Tibial nerve (tissue), 4 donors: ENCODE measurements at regions not wholly inside any gene's neighbourhood (a gene's known extent, or its start where the extent isn't known, plus 50 kb on each side); places are given as distances from the start of the nearest gene placed in this dataset.
A peak's percentile ranks its signal among the peaks of the same experiment; 100 is the strongest.

Experiments
- DNase-seq, 2 donors: peaks; one replicate each; pipeline ENCODE4 v3.0.0-alpha.2; 2019; ENCODE audit warnings: low spot score in 2 of 2
- H3K27ac ChIP-seq, 4 donors: fragments of 200-600 bp; sonication (generic) in 3 of 4; one replicate each; pipeline ENCODE4 v1.5.1; 2017 to 2019; ENCODE audit warnings: mild to moderate bottlenecking in 1 of 4
- H3K27me3 ChIP-seq, 2 donors: fragments of 200-600 bp; sonication (generic) in 1 of 2; one replicate each; pipeline versions ENCODE4 v1.5.1 to v1.6.0; 2017 to 2019
- H3K36me3 ChIP-seq, 3 donors: fragments of 200-600 bp; sonication (generic); one replicate each; pipeline ENCODE4 v1.5.1; 2018 to 2019
- H3K4me1 ChIP-seq, 4 donors: fragments of 200-600 bp; sonication (generic) in 3 of 4; one replicate each; pipeline ENCODE4 v1.5.1; 2017 to 2019
- H3K4me3 ChIP-seq, 4 donors: fragments of 200-600 bp; sonication (generic) in 3 of 4; one replicate each; pipeline ENCODE4 v1.5.1; 2017 to 2019; ENCODE audit warnings: mild to moderate bottlenecking in 1 of 4, moderate library complexity in 1 of 4
- H3K9me3 ChIP-seq, 4 donors: fragments of 200-600 bp; sonication (generic) in 3 of 4; one replicate each; pipeline ENCODE4 v1.5.1; 2017 to 2019
- CTCF ChIP-seq, 5 experiments: fragments of 200-600 bp in 3 of 5; fragments of 450-650 bp in 2 of 5; sonication (generic) in 3 of 5; IDR thresholded peaks; one replicate each; pipeline ENCODE4 v1.5.1; 2016 to 2019; ENCODE audit warnings: antibody characterized with exemption in 5 of 5, mild to moderate bottlenecking in 3 of 5, moderate library complexity in 2 of 5
- EP300 ChIP-seq, 2 donors: sonication (generic); formaldehyde crosslinking; IDR thresholded peaks; one replicate each; pipeline ENCODE4 v1.6.1; 2017; ENCODE audit warnings: antibody characterized with exemption in 2 of 2, mild to moderate bottlenecking in 1 of 2
- POLR2A ChIP-seq, 2 donors: fragments of 450-650 bp; IDR thresholded peaks; one replicate each; pipeline ENCODE4 v1.6.1; 2017; ENCODE audit warnings: antibody characterized with exemption in 2 of 2, mild to moderate bottlenecking in 2 of 2, moderate library complexity in 2 of 2
- WGBS, 2 donors: methylation state at CpG; one replicate each; pipeline ENCODE4 v1.1.5; 2018; 5-methylcytosine and 5-hydroxymethylcytosine counted together

DNA sequence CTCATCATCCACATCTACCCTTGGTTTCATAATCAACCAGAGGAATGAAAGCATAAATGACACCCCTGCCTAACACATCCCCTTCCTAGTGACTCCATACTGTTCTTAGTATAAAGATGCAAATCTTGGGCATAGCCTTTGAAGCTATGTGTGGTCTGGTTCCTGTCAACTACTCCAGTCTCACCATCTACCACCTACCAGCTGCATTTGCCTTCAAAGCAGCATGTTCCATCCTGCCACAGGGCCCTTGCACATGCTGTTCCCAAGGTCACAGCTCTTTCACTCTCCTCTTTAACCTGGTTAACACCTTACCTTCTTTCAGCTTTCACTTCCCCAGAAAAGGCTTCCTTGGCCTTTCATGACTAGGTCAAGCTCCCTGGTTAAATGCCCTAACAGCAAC is 62.3 kb upstream of the ARHGEF3 start:
- peaks cover 0 to 15% (median 7%) of the 10 kb centered on the region in 4 donors for H3K4me1 ChIP-seq
- H3K9me3 ChIP-seq, result no peaks in the 10 kb centered on the region
- H3K36me3 ChIP-seq, result no peaks in the 10 kb centered on the region
- TF ChIP-seq EP300 (IDR thresholded peaks at IDR 0.05) (no peak), CTCF (IDR thresholded peaks at IDR 0.05) (no peak), POLR2A (IDR thresholded peaks at IDR 0.05) (no peak)
- H3K27ac ChIP-seq, result no peak overlapping the region
- H3K27me3 ChIP-seq, result no peaks in the 10 kb centered on the region
- H3K4me3 ChIP-seq, result no peak overlapping the region
- no peak for DNase-seq

DNA sequence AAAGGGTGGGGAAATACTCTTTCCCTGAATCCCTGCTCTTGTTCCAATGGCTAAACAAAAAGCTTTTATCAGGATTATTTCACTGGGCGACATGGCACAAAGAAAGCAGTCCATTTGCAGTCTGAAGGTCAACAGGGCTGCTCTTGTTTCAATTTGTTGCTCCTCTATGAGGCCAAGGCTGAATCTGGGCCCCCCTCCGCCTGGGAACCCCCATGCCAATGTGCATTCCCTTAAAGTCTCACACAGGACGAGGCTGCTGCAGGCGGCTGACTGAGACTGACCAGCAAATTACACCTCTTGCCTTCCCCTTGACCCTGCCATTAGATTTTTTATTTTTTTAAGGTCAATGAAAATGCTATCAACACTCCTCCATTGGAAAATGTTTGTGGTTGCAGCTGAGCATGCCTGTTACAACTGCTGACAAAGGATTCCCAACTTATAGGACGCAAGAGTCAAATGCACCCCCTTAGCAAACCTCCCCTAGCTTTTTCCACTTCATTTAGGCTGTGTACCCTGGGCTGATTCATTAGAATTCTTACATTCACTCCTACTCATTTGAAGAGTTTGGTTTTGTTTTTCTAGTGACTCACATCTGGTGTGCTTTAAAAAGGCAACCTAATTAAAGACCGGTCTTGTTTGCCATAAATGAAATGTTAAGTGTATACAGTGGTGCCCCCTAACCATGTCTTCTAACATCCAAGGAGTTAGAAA is 60.8 kb upstream of the ARHGEF3 start:
- no peaks in the 10 kb centered on the region for H3K27me3 ChIP-seq
- peak overlapping the region in 1 of 4 donors; percentile 25 for H3K27ac ChIP-seq
- WGBS, 2 donors, result 24 to 28% methylated on average over 6 of the region's 6 CpGs
- no peak for DNase-seq
- H3K9me3 ChIP-seq, result no peaks in the 10 kb centered on the region
- H3K4me3 ChIP-seq, result no peak overlapping the region
- H3K36me3 ChIP-seq, result no peaks in the 10 kb centered on the region
- peaks cover 0 to 15% (median 7%) of the 10 kb centered on the region in 4 donors for H3K4me1 ChIP-seq
- TF ChIP-seq POLR2A (IDR thresholded peaks at IDR 0.05) (no peak), EP300 (IDR thresholded peaks at IDR 0.05) (no peak), CTCF (IDR thresholded peaks at IDR 0.05) (no peak)

DNA sequence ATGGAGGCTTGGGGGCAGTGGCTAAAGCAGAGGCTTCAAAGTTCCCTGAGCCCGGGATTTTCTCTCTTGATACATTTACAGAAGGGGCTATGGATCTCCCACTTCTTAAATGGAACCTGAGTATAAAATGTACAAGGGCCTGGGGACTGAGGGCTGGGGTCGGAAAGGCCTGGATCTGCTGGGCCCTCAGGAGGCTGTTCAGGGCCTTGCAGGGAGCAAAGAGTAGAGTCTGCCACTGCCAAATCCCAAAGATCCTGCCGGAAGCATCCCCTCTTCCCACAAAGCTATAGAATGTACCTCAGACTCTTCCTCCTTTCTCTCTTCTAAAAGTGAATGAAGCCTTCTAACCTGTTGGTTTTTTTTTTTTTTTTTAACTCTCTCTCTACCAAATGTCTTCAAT is 59.8 kb upstream of the ARHGEF3 start:
- no peak overlapping the region for H3K27ac ChIP-seq
- no peak for DNase-seq
- no peak overlapping the region for H3K4me3 ChIP-seq
- H3K4me1 ChIP-seq, result peaks cover 0 to 18% (median 7%) of the 10 kb centered on the region in 4 donors
- no peaks in the 10 kb centered on the region for H3K9me3 ChIP-seq
- H3K36me3 ChIP-seq, result no peaks in the 10 kb centered on the region
- 89 to 96% methylated on average over 3 of the region's 3 CpGs for WGBS, 2 donors
- no peak for TF ChIP-seq CTCF (IDR thresholded peaks at IDR 0.05)
- TF ChIP-seq EP300 (IDR thresholded peaks at IDR 0.05), result no peak
- TF ChIP-seq POLR2A (IDR thresholded peaks at IDR 0.05), result no peak
- H3K27me3 ChIP-seq, result no peaks in the 10 kb centered on the region

DNA sequence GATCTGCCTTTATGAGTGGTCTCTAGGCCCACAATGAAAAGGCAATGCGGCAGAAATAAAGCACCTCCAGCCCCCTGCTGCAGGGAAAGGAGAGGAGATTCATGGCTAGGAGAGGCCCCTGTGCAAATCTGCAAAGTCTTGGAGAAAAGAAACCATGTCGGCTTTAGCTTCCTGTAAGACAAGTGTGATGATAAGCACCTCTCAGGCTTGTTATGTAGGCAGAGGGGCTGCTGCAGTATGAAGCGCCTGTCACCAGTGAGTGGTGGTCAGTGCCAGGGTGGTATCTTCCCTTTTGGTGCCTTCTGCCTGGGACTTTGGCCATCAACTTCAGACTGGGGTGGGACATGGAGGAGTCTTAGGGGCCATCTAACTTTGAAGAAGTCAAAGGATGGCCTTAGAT is 59.2 kb upstream of the ARHGEF3 start:
- H3K4me1 ChIP-seq, result peaks cover 0 to 24% (median 7%) of the 10 kb centered on the region in 4 donors
- no peak for DNase-seq
- H3K4me3 ChIP-seq, result no peak overlapping the region
- no peak overlapping the region for H3K27ac ChIP-seq
- TF ChIP-seq CTCF (IDR thresholded peaks at IDR 0.05), result no peak
- no peaks in the 10 kb centered on the region for H3K36me3 ChIP-seq
- WGBS, 2 donors, result 90 to 98% methylated on average over 3 of the region's 3 CpGs
- H3K9me3 ChIP-seq, result no peaks in the 10 kb centered on the region
- H3K27me3 ChIP-seq, result no peaks in the 10 kb centered on the region

- H3K4me3 ChIP-seq, result no peak overlapping the region
- TF ChIP-seq POLR2A (IDR thresholded peaks at IDR 0.05), result no peak
- no peak for TF ChIP-seq CTCF (IDR thresholded peaks at IDR 0.05)
- TF ChIP-seq EP300 (IDR thresholded peaks at IDR 0.05), result no peak
- no peaks in the 10 kb centered on the region for H3K9me3 ChIP-seq
- DNase-seq, result no peak
- no peak overlapping the region for H3K27ac ChIP-seq
- H3K27me3 ChIP-seq, result no peaks in the 10 kb centered on the region
- peaks cover 0 to 26% (median 7%) of the 10 kb centered on the region in 4 donors for H3K4me1 ChIP-seq
- no peaks in the 10 kb centered on the region for H3K36me3 ChIP-seq
Measured at GRCh38 chr3:56860351-56860750, 58.6 kb upstream of the ARHGEF3 start.
